HCT116 (cell line): ENCODE measurements at regions not wholly inside any gene's neighbourhood (a gene's known extent, or its start where the extent isn't known, plus 50 kb on each side); places are given as distances from the start of the nearest gene placed in this dataset.

Experiments
- ATAC-seq: fragments of 200-7000 bp; cut with Tn5 transposase; 2 replicates; pipeline ENCODE4 v1.9.1; 2020; ENCODE audit warnings: mild to moderate bottlenecking, moderate library complexity
- BruUV-seq: library from RNA; stranded (reverse); fragments of 400-500 nt; replicated peaks from 2 replicates; lab custom pipeline; 2021; lab: Mats Ljungman, UMichigan
- CTCF ChIA-PET: fragments of 300-600 bp; sonication (Branson Sonifier 250); formaldehyde crosslinking; loops from one replicate; lab custom pipeline; 2021; ENCODE audit warnings: antibody characterized with exemption; lab: Charles Lee
- POLR2A ChIA-PET: fragments of 300-600, 350-600 bp; sonication (Branson Sonifier 250); formaldehyde crosslinking; loops from one replicate; lab custom pipeline; 2021; ENCODE audit warnings: antibody characterized with exemption; lab: Charles Lee
- RAD21 ChIA-PET, 2 experiments: fragments of 300-600 bp; sonication (Branson Sonifier 250); formaldehyde crosslinking; loops; one replicate each; lab custom pipeline; 2023; ENCODE audit warnings: low total read pairs in 2 of 2; ENCODE audit not compliant: uncharacterized antibody in 2 of 2, unreplicated experiment in 2 of 2, low non-redundant PET in 1 of 2; lab: Charles Lee
- DNase-seq: peaks from one replicate; pipeline ENCODE4 v3.0.0-alpha.2; 2010; ENCODE audit warnings: low read depth, low spot score
- H2AFZ ChIP-seq: fragments of 200-600 bp; shearing (Covaris generic), sonication (generic); 2 replicates; pipeline ENCODE4 v1.6.1; 2017; ENCODE audit warnings: low read depth, mixed run types, mixed read lengths, antibody characterized with exemption, low read length; ENCODE audit not compliant: poor library complexity, severe bottlenecking
- H3K27ac ChIP-seq: 2 replicates; pipeline ENCODE4 v1.5.1; 2012; ENCODE audit warnings: low read depth, low read length
- H3K27me3 ChIP-seq: fragments of 200-600 bp; sonication (generic); 2 replicates; pipeline ENCODE4 v1.6.1; 2016; ENCODE audit warnings: mixed run types, low read length, mixed read lengths; ENCODE audit not compliant: insufficient read depth
- H3K36me3 ChIP-seq, 2 experiments: fragments of 200-500 bp in 1 of 2; fragments of 200-600 bp in 1 of 2; sonication (Bioruptor generic) in 1 of 2; sonication (generic) in 1 of 2; 2 replicates each; pipeline versions ENCODE4 v1.5.1 to v1.6.1; 2014 to 2016; ENCODE audit warnings: low read length in 2 of 2, inconsistent platforms in 1 of 2, mixed read lengths in 1 of 2, mixed run types in 1 of 2; ENCODE audit not compliant: insufficient read depth in 2 of 2, control insufficient read depth in 1 of 2
- H3K4me1 ChIP-seq, 2 experiments: fragments of 200-600 bp in 1 of 2; sonication (generic) in 1 of 2; 2 replicates each; pipeline versions ENCODE4 v1.5.1 to v1.6.1; 2012 to 2017; ENCODE audit warnings: low read length in 2 of 2, inconsistent platforms in 1 of 2, mild to moderate bottlenecking in 1 of 2, mixed read lengths in 1 of 2, mixed run types in 1 of 2, moderate library complexity in 1 of 2; ENCODE audit not compliant: insufficient read depth in 2 of 2, control insufficient read depth in 1 of 2
- H3K4me2 ChIP-seq: fragments of 200-600 bp; sonication (generic); 2 replicates; pipeline ENCODE4 v1.6.1; 2017; ENCODE audit warnings: mixed run types, low read length, mixed read lengths
- H3K4me3 ChIP-seq, 2 experiments: fragments of 200-600 bp in 1 of 2; sonication (generic) in 1 of 2; replicated peaks in 1 of 2; 2 replicates each; pipeline ENCODE4 v1.5.1; 2011 to 2016; ENCODE audit warnings: low read length in 2 of 2, control low read depth in 1 of 2, low read depth in 1 of 2, mild to moderate bottlenecking in 1 of 2, mixed read lengths in 1 of 2, mixed run types in 1 of 2
- H3K79me2 ChIP-seq: fragments of 200-600 bp; sonication (generic); 2 replicates; pipeline ENCODE4 v1.6.1; 2017; ENCODE audit warnings: mild to moderate bottlenecking, mixed run types, low read length, moderate library complexity, mixed read lengths; ENCODE audit not compliant: insufficient read depth
- H3K9ac ChIP-seq: fragments of 200-600 bp; sonication (generic); 2 replicates; pipeline ENCODE4 v1.6.1; 2016; ENCODE audit warnings: low read length, mixed read lengths
- H3K9me2 ChIP-seq: fragments of 200-600 bp; sonication (generic), shearing (Covaris generic); 2 replicates; pipeline ENCODE4 v1.6.1; 2017; ENCODE audit warnings: mixed run types, mild to moderate bottlenecking, moderate library complexity; ENCODE audit not compliant: insufficient read depth
- H3K9me3 ChIP-seq, 2 experiments: fragments of 200-500 bp in 1 of 2; fragments of 200-600 bp in 1 of 2; sonication (Bioruptor generic) in 1 of 2; sonication (generic) in 1 of 2; 2 replicates each; pipeline ENCODE4 v1.6.1; 2014 to 2017; ENCODE audit warnings: low read length in 2 of 2, mixed read lengths in 2 of 2, inconsistent platforms in 1 of 2, low read depth in 1 of 2, mild to moderate bottlenecking in 1 of 2, mixed run types in 1 of 2, moderate library complexity in 1 of 2; ENCODE audit not compliant: control insufficient read depth in 1 of 2, insufficient read depth in 1 of 2
- H4K20me1 ChIP-seq: fragments of 200-600 bp; sonication (generic), shearing (Covaris generic); 2 replicates; pipeline ENCODE4 v1.6.1; 2017; ENCODE audit warnings: mixed run types, mild to moderate bottlenecking, moderate library complexity; ENCODE audit not compliant: insufficient read depth
- ELF1 ChIP-seq: IDR thresholded peaks from 2 replicates; pipeline ENCODE4 v1.6.1; 2012; ENCODE audit warnings: low read depth, borderline replicate concordance
- MAX ChIP-seq: IDR thresholded peaks from 2 replicates; pipeline ENCODE4 v1.6.1; 2012
- POLR2A ChIP-seq: IDR thresholded peaks from 2 replicates; pipeline ENCODE4 v1.7.0; 2011; ENCODE audit warnings: borderline replicate concordance; ENCODE audit not compliant: insufficient read depth, insufficient read length; ENCODE audit errors: extremely low read depth
- RAD21 ChIP-seq: IDR thresholded peaks from 2 replicates; pipeline ENCODE4 v1.6.1; 2012; ENCODE audit warnings: low read depth, mild to moderate bottlenecking
- SIN3A ChIP-seq: IDR thresholded peaks from 2 replicates; pipeline ENCODE4 v1.6.1; 2012; ENCODE audit warnings: low read depth
- SP1 ChIP-seq: IDR thresholded peaks from 2 replicates; pipeline ENCODE4 v1.6.1; 2012; ENCODE audit warnings: low read depth
- SRF ChIP-seq: IDR thresholded peaks from 2 replicates; pipeline ENCODE4 v1.6.1; 2012; ENCODE audit warnings: low read depth
- TCF7L2 ChIP-seq: IDR thresholded peaks from 2 replicates; pipeline ENCODE4 v1.7.0; 2011; ENCODE audit warnings: borderline replicate concordance, inconsistent platforms; ENCODE audit not compliant: insufficient read depth, insufficient read length; ENCODE audit errors: extremely low read depth
- YY1 ChIP-seq: IDR thresholded peaks from 2 replicates; pipeline ENCODE4 v1.6.1; 2011; ENCODE audit warnings: low read length, low read depth, moderate library complexity, mild to moderate bottlenecking; ENCODE audit not compliant: insufficient replicate concordance; ENCODE audit errors: extremely low read depth
- ZBTB33 ChIP-seq: IDR thresholded peaks from 2 replicates; pipeline ENCODE4 v1.6.1; 2011; ENCODE audit warnings: mild to moderate bottlenecking, low read length, moderate library complexity; ENCODE audit not compliant: insufficient replicate concordance; ENCODE audit errors: extremely low read depth
- ZNF274 ChIP-seq: fragments of 200-500 bp; sonication (Bioruptor generic); IDR thresholded peaks from 2 replicates; pipeline ENCODE4 v1.6.1; 2014; ENCODE audit warnings: mild to moderate bottlenecking, low read depth, low read length, inconsistent platforms
- intact Hi-C: fragments of 100-400 bp; cut with micrococcal nuclease; formaldehyde crosslinking; loops from 2 replicates; pipeline ENCODE4 v1.10.0; 2022

- TF ChIP-seq ZBTB33 (no peak), YY1 (no peak), SRF (no peak), ZNF274 (no peak), ELF1 (no peak), MAX (no peak), RAD21 (no peak), SIN3A (no peak), TCF7L2 (no peak)
- TF ChIP-seq, all 23 proteins: peak for 3
Observed at GRCh38 chr2:138107288-138107687, 143.0 kb downstream of the HNMT start (continued).

- Histone ChIP-seq H3K4me1 (peaks cover 0 to 9% of the 10 kb centered on the region in 2 experiments; a peak in 2 of 4 replicates), H3K36me3 (no peaks in the 10 kb centered on the region), H3K9ac (no peak overlapping the region), H3K4me3 (no peak overlapping the region), H3K9me3 (no peaks in the 10 kb centered on the region), H3K9me2 (no peaks in the 10 kb centered on the region), H3K4me2 (no peak overlapping the region), H3K27ac (no peak overlapping the region), H2AFZ (no peak overlapping the region), H3K27me3 (no peaks in the 10 kb centered on the region), H3K79me2 (no peaks in the 10 kb centered on the region), H4K20me1 (no peaks in the 10 kb centered on the region)
- BruUV-seq: no TSS peak
- ChIA-PET RAD21 (no interaction called here), POLR2A (no interaction called here), CTCF (no interaction called here)
- ATAC-seq (no peak), DNase-seq (no peak)
- intact Hi-C loops: loop anchor here (10.0 kb wide), 1 partner anchor 674 kb away; the partner anchor contains the start of gene NXPH2
- TF ChIP-seq SRF: no peak
- TF ChIP-seq TCF7L2: no peak
- no peak for TF ChIP-seq POLR2A
- TF ChIP-seq ZNF274: no peak
- TF ChIP-seq SP1: no peak
- TF ChIP-seq ZBTB33: no peak
Observed at GRCh38 chr2:138110453-138111083, 146.3 kb downstream of the HNMT start.
